Kidney (tissue), 10 donors: ENCODE measurements at regions not wholly inside any gene's neighbourhood (a gene's known extent, or its start where the extent isn't known, plus 50 kb on each side); places are given as distances from the start of the nearest gene placed in this dataset.
A peak's percentile ranks its signal among the peaks of the same experiment; 100 is the strongest.
"Not testable (repeated sequence)": the region's sequence is repeated elsewhere in the genome, so short reads cannot be mapped to it uniquely, and the experiment has no call there.

Experiments
- DNase-seq, 5 donors: peaks; one replicate each; pipeline ENCODE4 v3.0.0-alpha.2; 2013 to 2020
- FAIRE-seq: peaks from 2 replicates; lab custom pipeline; 2012; peaks lifted over from hg19 to GRCh38; lab: Jason Lieb, UNC
- H3K27ac ChIP-seq, 2 donors: one replicate each; pipeline ENCODE4 v1.7.0; 2013; ENCODE audit warnings: low read depth in 2 of 2, low read length in 2 of 2, inconsistent platforms in 1 of 2
- H3K27me3 ChIP-seq: one replicate; pipeline ENCODE4 v1.7.1; 2013; ENCODE audit warnings: low read length, inconsistent platforms; ENCODE audit not compliant: control insufficient read depth, insufficient read depth
- H3K36me3 ChIP-seq, 3 donors: one replicate each; pipeline versions ENCODE4 v1.7.0 to v1.7.1; 2013; ENCODE audit warnings: low read length in 3 of 3, control low read depth in 1 of 3, inconsistent platforms in 1 of 3; ENCODE audit not compliant: insufficient read depth in 3 of 3, control insufficient read depth in 2 of 3
- H3K4me1 ChIP-seq, 3 donors: one replicate each; pipeline versions ENCODE4 v1.7.0 to v1.7.1; 2013; ENCODE audit warnings: low read length in 3 of 3, inconsistent platforms in 1 of 3, low read depth in 1 of 3; ENCODE audit not compliant: control insufficient read depth in 2 of 3, insufficient read depth in 2 of 3
- H3K4me3 ChIP-seq, 3 donors: one replicate each; pipeline versions ENCODE4 v1.7.0 to v1.8.1; 2013; ENCODE audit warnings: low read length in 3 of 3, control low read depth in 1 of 3, inconsistent platforms in 1 of 3
- H3K9ac ChIP-seq, 3 donors: one replicate each; pipeline versions ENCODE4 v1.7.0 to v1.7.1; 2013; ENCODE audit warnings: low read length in 3 of 3, control low read depth in 1 of 3, inconsistent platforms in 1 of 3
- H3K9me3 ChIP-seq, 3 donors: one replicate each; pipeline versions ENCODE4 v1.7.0 to v1.7.1; 2013; ENCODE audit warnings: low read length in 3 of 3, control low read depth in 1 of 3, inconsistent platforms in 1 of 3; ENCODE audit not compliant: control insufficient read depth in 2 of 3, insufficient read depth in 1 of 3
- intact Hi-C: fragments of 100-400 bp; cut with DNase I; formaldehyde crosslinking; loops from one replicate; pipeline ENCODE4 v1.11.1; 2022
- donor health status: control.
- donor health status: control.
- donor health status: DM: yes; HTN: yes; CAD: no.
- donor health status: Normal renal cell carcinoma (clear cell type).

GRCh38 chr16:29252311-29252710 lies 154.2 kb downstream of the NPIPB11 start:
- H3K4me1 ChIP-seq, H3K4me3 ChIP-seq, DNase-seq, H3K9me3 ChIP-seq, H3K27me3 ChIP-seq, H3K27ac ChIP-seq, FAIRE-seq, H3K9ac ChIP-seq, intact Hi-C loops, H3K36me3 ChIP-seq: not testable (repeated sequence)

GRCh38 chr16:29251571-29252011 lies 154.9 kb downstream of the NPIPB11 start:
- H3K4me3 ChIP-seq, H3K9me3 ChIP-seq, FAIRE-seq, intact Hi-C loops, H3K4me1 ChIP-seq, H3K27ac ChIP-seq, DNase-seq, H3K36me3 ChIP-seq, H3K27me3 ChIP-seq, H3K9ac ChIP-seq: not testable (repeated sequence)

- H3K4me1 ChIP-seq, H3K27ac ChIP-seq, H3K9ac ChIP-seq, H3K27me3 ChIP-seq, FAIRE-seq, H3K36me3 ChIP-seq, intact Hi-C loops, H3K4me3 ChIP-seq, H3K9me3 ChIP-seq: not testable (repeated sequence)
- DNase-seq: peak in 1 of 5 donors; percentile 20
Measured at GRCh38 chr16:29250923-29251434, 155.5 kb downstream of the NPIPB11 start.

GRCh38 chr16:29250469-29250868 lies 156.0 kb downstream of the NPIPB11 start:
- H3K36me3 ChIP-seq, H3K4me1 ChIP-seq, H3K27ac ChIP-seq, intact Hi-C loops, H3K9ac ChIP-seq, H3K4me3 ChIP-seq, FAIRE-seq, H3K27me3 ChIP-seq, H3K9me3 ChIP-seq, DNase-seq: not testable (repeated sequence)

- H3K36me3 ChIP-seq, H3K27me3 ChIP-seq, FAIRE-seq, H3K9ac ChIP-seq, intact Hi-C loops, H3K9me3 ChIP-seq, H3K4me3 ChIP-seq, H3K4me1 ChIP-seq, H3K27ac ChIP-seq: not testable (repeated sequence)
- DNase-seq: peak in 1 of 5 donors; percentile 40
Measured at GRCh38 chr16:29248940-29249318, 157.6 kb downstream of the NPIPB11 start.

- H3K36me3 ChIP-seq, FAIRE-seq, intact Hi-C loops, H3K4me3 ChIP-seq, H3K9me3 ChIP-seq, H3K27me3 ChIP-seq, H3K9ac ChIP-seq, H3K4me1 ChIP-seq: not testable (repeated sequence)
- peak overlapping the region in 1 of 2 donors; percentile 57 for H3K27ac ChIP-seq
- DNase-seq: peak in 1 of 5 donors; percentile 75
Measured at GRCh38 chr16:29248306-29248939, 158.1 kb downstream of the NPIPB11 start.

- H3K27me3 ChIP-seq, H3K27ac ChIP-seq, FAIRE-seq, H3K4me1 ChIP-seq, H3K36me3 ChIP-seq, DNase-seq, H3K9me3 ChIP-seq, H3K4me3 ChIP-seq, intact Hi-C loops, H3K9ac ChIP-seq: not testable (repeated sequence)
Measured at GRCh38 chr16:29246091-29246490, 160.4 kb downstream of the NPIPB11 start.
